Mucosa of descending colon (tissue), 3 donors: ENCODE measurements at regions not wholly inside any gene's neighbourhood (a gene's known extent, or its start where the extent isn't known, plus 50 kb on each side); places are given as distances from the start of the nearest gene placed in this dataset.

Experiments
- ATAC-seq: fragments of 200-7000 bp; cut with Tn5 transposase; one replicate; pipeline ENCODE4 v1.9.1; 2020; ENCODE audit warnings: mild to moderate bottlenecking, moderate library complexity
- DNase-seq, 3 donors: peaks; one replicate each; pipeline ENCODE4 v3.0.0-alpha.2; 2020
- H3K36me3 ChIP-seq: fragments of 200-600 bp; one replicate; pipeline ENCODE4 v1.8.0; 2021; ENCODE audit warnings: low read depth, mild to moderate bottlenecking
- H3K4me1 ChIP-seq: fragments of 200-600 bp; one replicate; pipeline ENCODE4 v1.8.0; 2021; ENCODE audit warnings: low read depth, mild to moderate bottlenecking
- H3K4me3 ChIP-seq: fragments of 200-600 bp; one replicate; pipeline ENCODE4 v1.8.0; 2021; ENCODE audit warnings: mild to moderate bottlenecking
- H3K9me3 ChIP-seq: fragments of 200-600 bp; one replicate; pipeline ENCODE4 v1.8.0; 2021; ENCODE audit warnings: mild to moderate bottlenecking
- intact Hi-C, 2 donors: fragments of 100-400 bp; cut with DNase I in 1 of 2; cut with micrococcal nuclease in 1 of 2; formaldehyde crosslinking; loops; one replicate each; pipeline versions ENCODE4 v1.11.0 to v1.11.1; 2022; cut with DNase I, micrococcal nuclease
- TF ChIP-seq, protein P1 (sequence below): fragments of 200-600 bp; IDR thresholded peaks from one replicate; pipeline ENCODE4 v1.8.0; 2022; ENCODE audit warnings: antibody characterized with exemption, mild to moderate bottlenecking
- donor health status: DM: no; HTN: no; CAD: no; lungs with moderate emphysema.
- donor health status: DM: no; HTN: no; CAD: no.
- donor health status: DM: no; HTN: yes; CAD: no.

GRCh38 chr11:19511066-19511412 lies 201.6 kb upstream of the NAV2 start:
- H3K9me3 ChIP-seq = no peaks in the 10 kb centered on the region
- H3K36me3 ChIP-seq = no peaks in the 10 kb centered on the region
- no peak for ATAC-seq
- TF ChIP-seq, protein P1, sequence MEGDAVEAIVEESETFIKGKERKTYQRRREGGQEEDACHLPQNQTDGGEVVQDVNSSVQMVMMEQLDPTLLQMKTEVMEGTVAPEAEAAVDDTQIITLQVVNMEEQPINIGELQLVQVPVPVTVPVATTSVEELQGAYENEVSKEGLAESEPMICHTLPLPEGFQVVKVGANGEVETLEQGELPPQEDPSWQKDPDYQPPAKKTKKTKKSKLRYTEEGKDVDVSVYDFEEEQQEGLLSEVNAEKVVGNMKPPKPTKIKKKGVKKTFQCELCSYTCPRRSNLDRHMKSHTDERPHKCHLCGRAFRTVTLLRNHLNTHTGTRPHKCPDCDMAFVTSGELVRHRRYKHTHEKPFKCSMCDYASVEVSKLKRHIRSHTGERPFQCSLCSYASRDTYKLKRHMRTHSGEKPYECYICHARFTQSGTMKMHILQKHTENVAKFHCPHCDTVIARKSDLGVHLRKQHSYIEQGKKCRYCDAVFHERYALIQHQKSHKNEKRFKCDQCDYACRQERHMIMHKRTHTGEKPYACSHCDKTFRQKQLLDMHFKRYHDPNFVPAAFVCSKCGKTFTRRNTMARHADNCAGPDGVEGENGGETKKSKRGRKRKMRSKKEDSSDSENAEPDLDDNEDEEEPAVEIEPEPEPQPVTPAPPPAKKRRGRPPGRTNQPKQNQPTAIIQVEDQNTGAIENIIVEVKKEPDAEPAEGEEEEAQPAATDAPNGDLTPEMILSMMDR = no peak
- DNase-seq = no peak
- intact Hi-C loops = no loop called here
- H3K4me3 ChIP-seq = no peak overlapping the region
- H3K4me1 ChIP-seq = no peaks in the 10 kb centered on the region

DNA sequence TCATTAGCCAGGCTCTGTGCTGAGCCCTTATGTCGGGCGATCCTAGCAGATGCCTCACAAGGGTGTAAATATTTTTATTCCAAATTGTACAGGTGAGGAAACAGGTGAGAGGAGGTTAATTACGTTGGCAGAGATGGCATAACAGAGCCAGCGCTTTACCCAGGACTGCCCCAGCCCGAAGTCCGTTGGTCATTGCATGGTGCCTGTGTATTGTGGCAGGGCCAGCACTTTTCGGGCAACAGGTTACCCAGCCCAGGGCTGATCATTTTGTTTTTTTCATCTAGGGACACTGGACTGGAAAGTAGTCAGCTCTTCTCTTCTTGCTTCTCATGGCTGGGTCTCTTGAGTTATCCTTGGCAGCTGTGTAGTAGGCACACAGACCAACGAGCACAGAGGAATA lies 202.2 kb upstream of the NAV2 start:
- ATAC-seq (no peak), DNase-seq (no peak)
- TF ChIP-seq, protein P1 = no peak
- no peaks in the 10 kb centered on the region for H3K36me3 ChIP-seq
- H3K9me3 ChIP-seq = no peaks in the 10 kb centered on the region
- H3K4me3 ChIP-seq = no peak overlapping the region
- H3K4me1 ChIP-seq = no peaks in the 10 kb centered on the region
- intact Hi-C loops = no loop called here

DNA sequence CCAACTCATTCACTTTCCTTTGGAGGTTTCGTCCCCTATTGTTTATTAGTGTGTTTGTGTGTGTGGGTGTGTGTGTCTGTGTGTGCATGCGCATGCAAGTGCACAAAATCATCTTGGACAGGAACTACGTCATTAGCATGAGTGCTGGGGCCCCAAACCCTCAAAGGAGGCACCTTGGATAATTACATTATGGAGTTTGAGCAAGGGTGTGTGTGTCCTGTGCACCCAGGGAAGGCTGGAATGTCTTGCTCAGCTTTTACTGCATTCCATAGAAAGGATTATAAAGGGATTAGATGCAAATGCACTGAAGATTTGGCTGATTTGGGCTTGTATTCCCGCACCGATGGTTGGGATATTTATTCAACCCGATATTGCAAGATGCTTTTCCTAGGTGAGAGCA lies 203.4 kb upstream of the NAV2 start:
- Histone ChIP-seq H3K4me3 (no peak overlapping the region), H3K9me3 (no peaks in the 10 kb centered on the region), H3K36me3 (no peaks in the 10 kb centered on the region), H3K4me1 (no peaks in the 10 kb centered on the region)
- no peak for DNase-seq
- ATAC-seq = no peak
- TF ChIP-seq, protein P1 = no peak
- intact Hi-C loops = no loop called here

GRCh38 chr11:19508165-19508564 lies 204.5 kb upstream of the NAV2 start:
- intact Hi-C loops = no loop called here

DNA sequence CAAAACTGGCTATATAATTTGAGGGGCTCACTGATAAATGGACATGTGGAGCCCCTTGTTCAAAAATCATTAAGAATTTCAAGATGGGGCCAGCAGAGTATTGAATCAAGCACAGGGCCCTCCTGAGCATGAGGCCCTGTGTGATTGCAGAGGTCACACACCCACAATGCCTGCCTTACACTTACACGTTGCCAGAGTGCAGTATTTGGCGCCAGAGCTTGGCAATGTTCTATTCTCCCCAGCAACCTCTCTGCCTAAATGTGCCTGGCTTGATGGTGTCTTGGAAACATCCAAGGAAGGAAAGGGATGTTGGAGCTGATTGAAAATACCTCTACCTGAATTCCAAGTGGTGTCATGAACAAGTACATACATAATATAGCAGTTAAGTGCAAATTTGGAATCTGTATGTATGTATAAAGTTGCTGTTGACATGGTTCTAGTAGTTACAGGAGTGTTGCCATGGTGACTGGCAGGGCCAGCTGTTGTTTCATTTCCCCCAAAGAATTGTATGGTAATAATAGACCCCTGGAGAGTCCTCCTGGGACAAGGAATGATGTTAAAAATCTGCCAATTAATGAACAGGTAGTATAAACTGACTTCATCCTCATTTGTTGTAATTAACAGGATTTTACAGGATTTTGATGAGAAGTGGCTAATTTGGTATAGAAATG lies 205.7 kb upstream of the NAV2 start:
- H3K4me3 ChIP-seq = no peak overlapping the region
- DNase-seq = no peak
- no peaks in the 10 kb centered on the region for H3K9me3 ChIP-seq
- intact Hi-C loops = no loop called here
- TF ChIP-seq, protein P1 = no peak
- H3K4me1 ChIP-seq = no peaks in the 10 kb centered on the region
- no peak for ATAC-seq
- no peaks in the 10 kb centered on the region for H3K36me3 ChIP-seq

More at GRCh38 chr11:19508165-19508564, 204.5 kb upstream of the NAV2 start:
- Histone ChIP-seq H3K36me3 (no peaks in the 10 kb centered on the region), H3K4me1 (no peaks in the 10 kb centered on the region), H3K4me3 (no peak overlapping the region), H3K9me3 (no peaks in the 10 kb centered on the region)
- DNase-seq (peak in 1 of 3 donors; percentile 11), ATAC-seq (peak; percentile 81)
- TF ChIP-seq, protein P1 = no peak
